H4 (cell line): ENCODE measurements at regions not wholly inside any gene's neighbourhood (a gene's known extent, or its start where the extent isn't known, plus 50 kb on each side); places are given as distances from the start of the nearest gene placed in this dataset.
"Not testable (repeated sequence)": the region's sequence is repeated elsewhere in the genome, so short reads cannot be mapped to it uniquely, and the experiment has no call there.

ENCODE experiments used
- DNase-seq: peaks from one replicate; pipeline ENCODE4 v3.0.0-alpha.2; 2015; ENCODE audit warnings: low spot score

DNA sequence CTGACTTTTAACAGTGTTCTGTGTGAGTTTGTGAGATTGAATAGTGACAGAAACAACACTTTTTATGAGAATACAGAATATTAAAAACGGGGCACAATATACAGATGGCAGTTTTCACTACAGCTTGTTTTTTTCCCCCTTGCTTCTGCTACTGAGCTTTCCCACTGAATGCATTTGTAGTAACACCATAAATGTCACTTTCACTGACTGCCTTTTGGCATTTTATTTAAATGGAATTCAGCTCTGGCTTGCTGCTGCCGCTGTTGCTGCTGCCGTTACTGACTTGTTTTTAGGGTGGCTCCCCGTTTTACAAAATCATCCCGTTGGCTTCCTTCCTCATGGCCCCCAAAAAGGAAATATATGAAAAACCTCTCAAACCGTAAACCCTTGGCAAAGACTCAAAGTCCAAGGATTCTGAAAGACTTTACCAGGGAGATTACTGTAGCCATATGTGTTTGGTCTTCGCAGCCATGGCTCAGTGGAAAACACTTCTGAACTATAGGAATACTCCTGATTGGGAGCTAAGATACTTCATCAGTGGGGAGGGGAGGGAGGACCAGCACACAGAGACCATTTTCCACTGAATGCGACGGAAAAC lies 151.0 kb downstream of the NUF2 start:
- DNase-seq, result no peak

DNA sequence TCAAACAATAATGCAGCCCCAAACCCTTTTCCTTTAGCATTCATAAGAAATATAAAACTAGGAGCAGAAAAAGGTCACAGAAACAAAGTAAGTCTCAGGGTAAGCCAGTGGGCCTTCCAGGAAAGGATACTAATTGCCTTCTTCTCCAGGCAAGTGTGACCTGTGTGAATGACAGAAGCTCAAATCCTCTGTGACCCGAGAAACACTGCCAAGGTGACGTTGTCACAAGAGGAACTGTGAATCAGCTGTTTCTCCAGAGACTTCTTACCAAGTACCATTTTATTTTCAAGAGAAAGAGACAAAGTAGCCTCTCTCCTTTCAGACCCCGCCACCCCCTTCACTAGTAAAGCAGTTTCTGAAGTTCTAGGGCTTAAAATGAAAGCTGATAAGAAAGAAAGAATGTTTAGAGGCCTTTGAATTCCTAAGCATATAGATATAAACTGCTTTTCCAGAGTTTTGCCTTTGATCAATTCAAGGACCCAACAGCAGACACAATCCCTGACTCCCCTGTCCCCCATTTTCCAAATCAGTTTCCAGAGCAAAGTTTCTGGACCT lies 155.6 kb downstream of the NUF2 start:
- DNase-seq, result no peak

DNA sequence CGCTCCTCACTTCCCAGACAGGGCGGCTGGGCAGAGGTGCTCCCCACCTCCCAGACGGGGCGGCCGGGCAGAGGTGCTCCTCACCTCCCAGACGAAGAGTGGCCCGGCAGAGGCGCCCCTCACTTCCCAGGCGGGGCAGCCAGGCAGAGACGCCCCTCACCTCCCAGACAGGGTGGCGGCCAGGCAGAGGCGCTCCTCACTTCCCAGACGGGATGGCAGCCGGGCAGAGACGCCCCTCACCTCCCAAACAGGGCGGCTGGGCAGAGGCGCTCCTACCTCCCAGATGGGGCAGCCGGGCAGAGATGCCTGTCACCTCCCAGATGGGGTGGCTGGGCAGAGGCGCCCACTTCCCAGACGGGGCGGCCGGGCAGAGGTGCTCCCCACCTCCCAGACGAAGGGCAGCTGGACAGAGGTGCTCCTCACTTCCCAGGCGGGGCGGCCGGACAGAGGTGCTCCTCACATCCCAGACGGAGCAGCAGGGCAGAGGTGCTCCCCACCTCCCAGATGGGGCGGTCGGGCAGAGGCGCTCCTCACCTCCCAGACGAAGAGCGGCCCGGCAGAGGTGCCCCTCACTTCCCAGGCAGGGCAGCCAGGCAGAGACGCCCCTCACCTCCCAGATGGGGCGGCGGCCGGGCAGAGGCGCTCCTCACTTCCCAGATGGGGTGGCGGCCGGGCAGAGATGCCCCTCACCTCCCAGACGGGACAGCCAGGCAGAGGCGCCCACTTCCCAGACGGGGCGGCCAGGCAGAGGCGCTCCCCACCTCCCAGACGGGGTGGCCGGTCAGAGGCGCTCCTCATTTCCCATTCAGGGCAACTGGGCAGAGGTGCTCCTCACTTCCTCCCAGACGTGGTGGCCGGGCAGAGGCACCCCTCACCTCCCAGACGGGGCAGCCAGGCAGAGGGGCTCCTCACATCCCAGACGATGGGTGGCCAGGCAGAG lies 176.9 kb downstream of the NUF2 start:
- not testable (repeated sequence) for DNase-seq

DNA sequence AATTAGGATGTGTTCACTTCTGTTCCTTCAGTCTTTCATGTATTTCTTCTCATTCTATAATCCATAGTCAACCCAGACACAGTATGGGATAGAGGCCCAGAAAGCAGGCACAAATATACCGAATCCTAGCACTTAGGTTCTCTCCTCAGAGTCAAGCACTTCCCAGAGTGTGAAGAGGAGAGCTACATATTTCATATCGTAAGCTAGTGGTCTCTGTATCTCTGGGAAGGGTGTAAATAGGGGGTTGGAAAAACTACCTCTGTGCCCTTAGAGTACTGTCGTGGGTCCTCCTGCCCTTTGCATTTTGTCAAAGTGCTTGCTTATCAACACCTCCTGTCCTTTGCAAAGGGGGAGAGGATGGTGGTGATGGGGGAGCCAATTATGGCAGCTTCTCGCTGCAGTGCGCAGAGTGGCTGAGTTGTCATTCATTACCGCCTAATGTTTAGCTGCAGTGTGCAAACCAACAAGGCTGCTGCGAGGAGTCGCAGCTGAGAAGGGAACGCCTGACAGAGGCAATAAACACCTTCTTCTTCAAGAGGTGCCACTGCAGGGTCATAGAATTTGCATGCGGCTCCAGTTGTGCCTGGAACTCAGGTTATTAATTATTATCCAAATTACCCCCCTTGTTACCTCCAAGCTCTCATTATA lies 182.7 kb downstream of the NUF2 start:
- no peak for DNase-seq

DNA sequence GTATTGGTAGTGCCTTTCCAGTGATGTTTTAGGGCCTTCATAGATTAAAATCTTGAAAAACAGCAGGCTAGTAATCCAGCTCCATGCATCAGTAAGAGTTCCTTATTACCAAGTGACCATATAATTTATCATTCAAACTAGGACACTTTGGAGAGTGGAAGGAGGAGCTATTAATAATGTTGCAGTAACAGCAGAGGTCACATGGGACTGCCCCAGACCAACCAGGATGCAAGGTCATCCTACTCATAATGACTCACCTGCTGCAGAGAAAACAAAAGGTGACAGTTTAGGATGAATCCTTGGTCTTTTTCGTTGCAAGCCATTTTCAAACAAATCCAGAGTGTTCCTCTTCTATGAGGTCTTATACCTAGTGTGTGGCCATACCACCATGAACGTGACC lies 187.4 kb downstream of the NUF2 start:
- DNase-seq, result no peak

DNA sequence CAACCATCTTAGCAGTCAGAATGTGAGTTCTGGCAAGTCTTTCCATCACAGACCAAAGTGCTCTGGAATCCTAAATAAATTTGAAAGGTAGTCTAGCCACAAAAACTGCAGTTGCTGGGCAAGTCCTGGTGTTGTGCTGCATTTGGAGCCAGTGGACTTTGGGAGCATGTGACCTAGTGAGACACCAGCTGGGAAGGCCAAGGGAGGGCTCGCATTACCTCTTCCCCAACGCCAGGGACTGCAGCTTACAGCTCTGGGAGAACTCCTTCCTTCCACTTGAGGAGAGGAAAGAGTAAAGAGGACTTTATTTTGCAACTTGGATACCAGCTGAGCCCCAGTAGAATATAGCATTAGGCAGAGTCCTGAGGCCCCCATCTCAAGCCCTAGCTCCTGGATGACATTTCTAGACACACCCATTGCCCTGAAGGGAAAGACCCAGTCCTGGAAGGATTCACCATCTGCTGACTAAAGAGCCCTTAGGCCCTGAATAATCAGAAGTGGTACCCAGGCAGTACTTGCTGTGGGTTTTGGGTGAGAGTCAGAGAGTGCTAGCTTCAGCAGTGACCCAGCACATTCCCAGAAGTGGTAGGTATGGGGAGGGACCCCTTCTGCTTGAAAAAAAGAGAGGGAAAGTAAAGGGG lies 190.7 kb downstream of the NUF2 start:
- no peak for DNase-seq

DNA sequence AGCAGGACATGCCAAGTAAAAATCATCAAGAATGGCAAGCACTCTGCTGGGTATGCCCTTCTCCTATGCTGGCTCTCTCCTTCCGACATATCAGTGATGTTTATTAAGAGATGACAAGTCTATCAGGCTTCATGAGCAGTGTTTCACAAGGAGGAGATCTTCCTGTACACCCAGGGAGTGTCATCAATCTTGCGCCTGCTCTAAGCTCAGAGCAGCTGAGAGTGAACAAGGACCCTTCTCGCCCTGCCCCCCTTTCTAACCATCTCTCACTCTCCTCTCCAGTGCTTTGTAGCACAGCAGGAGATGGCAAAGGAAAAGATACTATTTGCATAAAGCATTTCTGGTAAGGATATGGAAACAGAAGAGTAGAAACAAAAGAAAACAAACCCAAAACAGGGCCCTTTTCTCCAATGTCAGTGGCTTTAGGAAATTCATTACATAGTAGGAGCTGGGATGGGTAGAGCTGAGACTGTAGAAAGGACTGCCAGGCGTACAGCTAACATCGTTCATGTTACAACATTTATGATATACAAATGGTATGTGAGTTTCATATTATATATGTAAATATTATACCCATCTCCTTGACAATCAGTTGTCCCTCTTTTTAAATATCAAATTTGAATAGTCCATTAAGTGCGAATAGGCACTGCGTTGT lies 201.7 kb downstream of the NUF2 start:
- DNase-seq, result no peak

DNA sequence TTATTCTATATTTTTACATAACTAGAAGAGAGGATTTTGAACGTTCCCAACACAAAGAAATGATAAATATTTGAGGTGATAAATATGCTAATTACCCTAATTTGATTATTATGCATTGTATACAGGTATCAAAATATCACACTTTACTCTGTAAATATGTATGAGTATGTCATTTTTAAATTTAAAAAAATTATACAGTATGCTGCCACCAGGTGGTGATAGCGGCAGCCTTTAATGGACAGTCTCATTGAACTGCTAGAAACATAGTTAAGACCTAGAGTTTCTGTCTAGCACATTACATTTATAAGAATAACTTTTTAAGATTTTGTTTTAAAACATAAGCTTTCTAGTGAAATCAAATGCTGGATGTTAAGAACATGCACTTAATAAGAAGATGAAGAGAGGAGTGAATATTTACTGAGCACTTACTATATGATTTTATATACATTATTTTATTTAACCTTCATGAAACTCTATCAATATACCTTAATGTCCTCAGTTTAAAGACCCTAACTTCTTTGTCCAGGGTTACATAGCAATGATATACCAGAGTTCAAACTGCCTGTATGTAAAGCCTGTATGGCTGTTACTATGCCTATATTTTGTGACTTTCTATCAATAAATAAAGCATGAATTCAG lies 207.1 kb downstream of the NUF2 start:
- no peak for DNase-seq

DNA sequence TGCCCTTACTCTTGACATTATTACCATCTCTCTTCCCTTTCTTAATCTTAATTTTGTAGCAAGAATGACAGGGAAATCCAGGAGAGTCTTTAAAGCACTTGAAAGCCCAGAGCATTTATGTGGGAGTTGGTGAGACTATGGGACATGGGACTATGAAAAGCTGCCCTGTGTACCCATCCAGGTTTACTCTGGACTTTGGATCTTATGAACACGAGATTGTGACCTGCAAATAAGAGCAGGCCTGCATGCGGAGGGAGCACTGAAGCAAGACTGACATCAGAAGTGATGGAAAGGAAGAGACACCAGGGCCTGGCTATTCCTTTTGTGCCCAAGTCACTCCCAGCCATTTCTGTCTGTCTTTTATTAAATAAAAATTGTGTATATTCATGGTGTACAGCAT lies 209.6 kb downstream of the NUF2 start:
- no peak for DNase-seq

DNA sequence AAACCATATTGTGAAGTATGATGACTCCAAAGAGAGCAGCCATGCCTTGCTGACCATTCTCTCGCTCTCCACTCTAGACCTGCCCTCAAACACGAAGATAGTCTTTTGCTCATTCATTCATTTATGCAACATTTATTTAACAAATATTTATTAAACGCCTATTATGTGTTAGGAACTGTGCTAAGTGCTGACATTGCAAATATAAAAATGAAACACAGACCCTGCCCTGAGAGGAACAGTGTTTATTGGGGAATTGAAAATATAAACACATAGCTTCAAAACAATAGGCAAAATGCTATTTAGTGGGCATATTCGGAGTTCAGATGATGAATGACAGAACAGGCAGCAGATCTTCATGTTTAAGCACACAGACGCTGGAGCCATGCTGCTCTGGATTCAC lies 213.6 kb downstream of the NUF2 start:
- no peak for DNase-seq

DNA sequence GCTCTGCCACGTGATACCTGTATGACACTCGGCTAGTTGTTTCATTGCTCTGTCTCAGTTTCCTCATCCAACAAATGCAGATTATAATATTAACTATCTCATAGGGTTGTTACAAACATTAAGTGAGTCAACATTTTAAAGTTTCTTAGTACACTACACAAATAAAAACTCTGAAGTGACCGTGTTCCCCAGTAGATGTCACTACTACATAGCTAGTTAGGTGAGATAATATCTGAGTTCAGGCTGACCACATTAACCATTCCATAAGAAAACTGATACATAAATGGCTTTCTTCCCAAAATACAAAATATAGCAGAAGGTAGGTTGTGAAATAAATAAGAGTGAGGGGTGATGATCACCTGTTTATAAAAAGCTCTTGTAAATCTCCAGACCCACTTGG lies 214.1 kb downstream of the NUF2 start:
- peak; percentile 26 for DNase-seq

DNA sequence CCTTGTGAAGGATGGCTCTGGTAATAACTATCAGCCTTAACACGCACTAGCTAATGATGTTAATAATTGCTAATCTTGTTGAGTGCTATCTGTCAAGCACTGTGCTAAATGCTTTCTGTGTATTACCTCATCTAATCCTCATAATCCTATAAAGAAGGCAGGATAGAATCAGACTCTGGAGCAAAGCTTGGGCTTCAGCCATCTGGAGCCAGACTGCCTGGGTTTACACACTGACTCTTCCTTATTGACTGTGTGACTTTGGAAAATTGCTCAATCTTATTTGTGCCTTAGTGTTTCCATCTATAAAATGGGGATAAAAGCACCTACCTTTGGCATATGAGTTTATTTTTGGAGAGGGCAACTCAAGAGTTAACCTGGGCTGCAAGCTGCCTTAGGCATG lies 216.1 kb downstream of the NUF2 start:
- DNase-seq, result no peak

DNA sequence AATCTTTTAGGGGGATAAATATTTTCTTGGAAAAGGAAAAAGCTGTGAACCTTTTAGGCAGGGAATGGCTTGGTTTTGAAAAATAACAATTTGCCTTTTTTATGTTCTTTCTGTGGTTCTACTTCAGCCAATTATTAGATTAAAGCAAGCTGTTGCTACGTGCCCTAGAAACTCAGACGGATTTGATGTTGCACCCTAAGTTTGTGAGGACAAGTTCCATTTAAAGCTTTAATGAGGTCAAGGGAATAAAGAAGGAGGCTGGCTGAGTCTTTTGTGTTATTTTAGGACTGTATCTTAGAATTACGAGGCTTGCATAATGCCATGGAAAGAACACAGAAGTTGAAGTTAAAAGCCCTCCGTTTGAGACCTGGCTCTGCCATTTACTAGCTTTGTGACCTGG lies 216.9 kb downstream of the NUF2 start:
- DNase-seq, result no peak

DNA sequence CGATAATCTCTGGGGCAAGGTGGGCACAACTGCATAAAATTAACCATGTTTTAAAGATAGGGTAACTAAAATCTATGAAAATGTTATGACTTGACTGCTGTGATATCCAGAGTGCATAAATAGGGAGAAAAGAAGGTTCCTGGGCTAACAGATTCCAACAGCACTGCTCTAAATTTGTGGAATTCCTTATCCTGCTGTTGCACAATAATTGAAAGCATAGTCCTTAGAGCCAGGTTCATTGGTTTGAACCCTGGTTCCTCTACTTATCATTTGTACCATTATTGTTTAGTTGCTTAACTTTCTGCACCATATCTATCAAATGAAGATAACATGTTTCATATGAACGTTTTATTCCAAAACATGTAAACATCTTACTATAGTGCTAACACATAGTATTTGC lies 219.0 kb downstream of the NUF2 start:
- DNase-seq, result no peak

DNA sequence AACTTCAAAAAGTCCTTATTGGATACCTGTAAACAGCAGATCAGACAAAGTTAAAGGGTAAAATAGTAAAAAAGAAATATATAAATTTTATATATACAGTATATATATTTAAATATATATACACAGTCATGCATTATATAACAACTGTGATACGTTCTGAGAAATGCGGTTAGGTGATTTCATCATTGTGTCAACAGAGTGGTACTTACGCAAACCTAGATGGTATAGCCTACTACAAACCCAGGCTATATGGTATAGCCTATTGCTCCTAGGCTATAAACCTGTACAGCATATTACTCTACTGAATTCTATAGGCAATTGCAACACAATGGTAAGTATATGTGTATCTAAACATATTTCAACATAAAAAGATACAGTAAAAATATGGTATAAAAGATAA lies 222.7 kb downstream of the NUF2 start:
- no peak for DNase-seq

DNA sequence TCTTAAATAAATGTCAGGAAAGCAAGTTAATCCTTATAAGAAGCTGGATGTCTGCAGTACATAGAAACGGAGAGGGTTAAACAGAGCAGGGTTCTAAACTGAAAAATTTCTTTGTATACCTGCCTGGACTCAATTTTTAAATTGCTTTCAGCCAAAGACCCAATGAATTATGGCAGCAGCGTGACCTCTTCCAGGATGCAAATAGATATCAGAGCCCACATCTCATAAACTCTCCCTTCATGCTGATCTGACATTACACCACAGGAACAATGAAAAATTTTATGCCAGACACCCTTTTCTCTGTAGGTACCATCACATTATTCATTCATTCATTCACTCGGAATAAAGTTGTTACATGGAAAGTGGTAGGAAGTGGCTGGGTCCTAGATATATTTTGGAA lies 236.4 kb downstream of the NUF2 start:
- DNase-seq, result no peak

DNA sequence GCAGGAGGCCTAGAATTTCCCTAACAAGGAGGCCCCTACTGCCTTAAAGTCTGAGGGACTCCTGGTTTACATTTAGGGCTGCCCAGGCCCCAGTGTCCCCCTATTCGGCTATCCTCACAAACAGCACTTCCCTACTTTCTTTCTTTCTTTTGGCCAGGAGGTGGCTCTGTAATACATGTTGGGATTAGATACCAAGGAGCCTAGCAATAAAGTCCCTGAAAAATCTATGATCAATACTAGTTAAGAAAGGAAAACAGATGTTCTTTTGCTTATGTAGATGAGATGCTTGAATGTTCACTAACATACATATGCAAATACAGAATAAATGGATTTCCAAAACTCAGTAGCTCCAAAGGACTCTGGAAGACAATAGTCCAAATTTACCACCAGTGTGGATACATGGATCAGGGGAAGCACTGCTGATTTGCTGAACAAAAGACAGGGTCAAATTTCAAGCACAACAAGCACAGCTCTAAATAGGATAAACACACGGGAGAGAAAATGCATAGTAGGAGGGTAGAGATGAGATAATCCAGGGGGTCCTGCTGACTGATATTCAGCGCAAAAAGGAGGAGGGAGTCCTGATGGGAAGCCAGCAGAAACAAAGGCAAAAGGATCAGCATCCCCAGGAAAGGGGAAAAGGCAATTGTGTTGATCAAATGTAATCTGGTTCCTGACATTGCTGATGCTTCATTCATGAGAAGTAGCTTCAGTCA lies 240.0 kb downstream of the NUF2 start:
- no peak for DNase-seq

DNA sequence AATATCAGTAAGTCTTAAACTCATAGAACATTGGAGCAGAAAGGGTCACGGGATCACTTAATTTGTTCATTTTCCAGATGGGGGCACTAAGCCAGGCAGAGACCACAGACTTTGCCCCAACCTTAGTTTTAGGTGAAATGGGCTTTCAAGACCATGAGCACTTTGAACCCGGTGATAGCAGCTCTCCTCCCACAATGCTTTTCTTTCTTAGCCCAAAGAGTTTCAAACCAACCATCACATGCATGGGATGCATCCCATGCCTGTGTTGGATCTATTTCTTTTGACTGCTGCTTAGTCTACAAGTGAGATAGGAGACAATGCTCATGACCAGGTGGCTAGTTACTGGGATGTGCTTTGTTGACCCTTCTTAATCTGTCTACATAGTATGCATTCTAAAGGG lies 240.6 kb downstream of the NUF2 start:
- no peak for DNase-seq

DNA sequence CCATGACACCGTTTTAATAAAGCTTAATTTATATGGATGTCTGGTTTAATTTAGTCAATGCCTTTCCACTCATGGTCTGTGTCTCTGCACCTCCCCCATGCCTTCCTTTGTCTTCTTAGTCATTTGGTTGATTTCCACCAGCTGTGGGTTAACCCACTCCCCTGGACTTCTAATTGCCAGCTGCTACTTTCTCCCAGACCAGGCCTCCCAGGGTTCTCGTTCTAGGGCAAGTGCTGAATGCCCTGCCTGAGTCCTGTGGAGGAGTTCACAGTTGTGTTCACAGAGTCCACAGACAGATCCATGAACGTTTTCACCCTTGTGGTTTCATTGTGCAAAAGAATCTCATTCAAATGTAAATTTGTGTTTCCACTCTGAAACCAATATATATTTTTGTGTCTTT lies 243.4 kb downstream of the NUF2 start:
- DNase-seq, result no peak

DNA sequence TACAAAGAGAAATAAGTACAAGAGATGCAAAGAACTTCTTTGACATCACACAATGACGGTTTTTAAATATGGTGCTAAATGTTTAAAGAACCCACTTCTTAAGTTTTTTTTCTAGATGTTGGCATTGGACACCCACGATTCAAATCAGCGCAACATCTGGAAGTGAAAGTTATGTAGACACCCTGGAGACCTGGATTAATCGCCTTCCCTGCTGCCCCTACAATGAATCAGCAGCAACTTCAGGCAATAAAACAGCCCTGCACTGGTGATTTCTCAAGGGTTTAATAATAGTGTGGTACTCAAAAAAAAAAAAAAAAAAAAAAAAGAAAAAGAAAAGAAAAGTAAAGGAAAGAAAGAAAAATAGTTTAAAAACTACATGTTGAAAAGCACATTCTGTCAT lies 248.3 kb downstream of the NUF2 start:
- DNase-seq, result peak; percentile 10

DNA sequence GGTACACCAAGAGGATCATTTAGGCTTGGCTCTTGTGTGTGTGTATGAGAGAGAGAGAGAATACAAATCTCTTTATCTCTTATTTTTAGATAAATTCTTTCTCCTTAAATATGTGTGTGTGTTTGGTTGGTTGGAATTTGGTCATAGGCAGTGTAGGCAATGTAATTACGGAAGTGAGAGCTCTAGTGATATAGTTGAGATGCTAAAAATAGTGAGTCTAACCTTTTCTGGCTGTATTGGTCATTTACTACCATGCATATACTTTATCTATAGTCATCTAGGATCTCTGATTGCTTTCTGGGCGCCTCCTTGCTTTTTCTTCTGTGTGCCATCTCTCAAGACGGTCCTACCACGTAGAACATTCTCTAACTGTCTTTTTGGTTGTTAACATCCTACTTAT lies 250.2 kb downstream of the NUF2 start:
- DNase-seq, result no peak
